Breast epithelium (tissue), 4 donors: ENCODE measurements at regions not wholly inside any gene's neighbourhood (a gene's known extent, or its start where the extent isn't known, plus 50 kb on each side); places are given as distances from the start of the nearest gene placed in this dataset.

ENCODE experiments used
- DNase-seq, 2 donors: peaks; one replicate each; pipeline ENCODE4 v3.0.0-alpha.2; 2019; ENCODE audit warnings: low spot score in 2 of 2
- H3K27ac ChIP-seq, 2 donors: fragments of 200-600 bp; sonication (generic) in 1 of 2; one replicate each; pipeline ENCODE4 v1.5.1; 2016 to 2019; ENCODE audit warnings: mild to moderate bottlenecking in 1 of 2
- H3K27me3 ChIP-seq, 2 donors: fragments of 200-600 bp; sonication (generic) in 1 of 2; one replicate each; pipeline versions ENCODE4 v1.5.1 to v1.6.0; 2017 to 2019; ENCODE audit warnings: control low read depth in 1 of 2, mild to moderate bottlenecking in 1 of 2
- H3K36me3 ChIP-seq: fragments of 200-600 bp; one replicate; pipeline ENCODE4 v1.5.1; 2019
- H3K4me1 ChIP-seq, 2 donors: fragments of 200-600 bp; sonication (generic); one replicate each; pipeline ENCODE4 v1.5.1; 2016 to 2019; ENCODE audit warnings: control low read depth in 1 of 2
- H3K4me3 ChIP-seq, 3 donors: fragments of 200-600 bp; sonication (generic); 1 replicate in 2 of 3; 2 replicates in 1 of 3; pipeline ENCODE4 v1.5.1; 2016 to 2019; ENCODE audit warnings: mild to moderate bottlenecking in 3 of 3, moderate library complexity in 2 of 3
- H3K9me3 ChIP-seq, 2 donors: fragments of 200-600 bp; sonication (generic) in 1 of 2; one replicate each; pipeline ENCODE4 v1.5.1; 2016 to 2019; ENCODE audit warnings: control low read depth in 1 of 2
- POLR2A ChIP-seq: fragments of 450-650 bp; IDR thresholded peaks from one replicate; pipeline ENCODE4 v1.6.1; 2016; ENCODE audit warnings: antibody characterized with exemption, mild to moderate bottlenecking, moderate library complexity
- POLR2AphosphoS5 ChIP-seq, 3 donors: sonication (generic); formaldehyde crosslinking; IDR thresholded peaks; one replicate each; pipeline ENCODE4 v1.6.1; 2017; ENCODE audit warnings: antibody characterized with exemption in 3 of 3
- intact Hi-C: fragments of 100-400 bp; cut with DNase I; formaldehyde crosslinking; loops from one replicate; pipeline ENCODE4 v1.15.1; 2023; ENCODE audit warnings: low total_unique reads
- TF ChIP-seq, protein P1 (sequence below), 3 donors: fragments of 450-650 bp; IDR thresholded peaks; one replicate each; pipeline ENCODE4 v1.5.1; 2016 to 2017; ENCODE audit warnings: antibody characterized with exemption in 3 of 3, mild to moderate bottlenecking in 3 of 3, moderate library complexity in 3 of 3

- Histone ChIP-seq H3K36me3 (no peaks in the 10 kb centered on the region), H3K4me3 (no peak overlapping the region), H3K9me3 (no peaks in the 10 kb centered on the region), H3K4me1 (no peaks in the 10 kb centered on the region), H3K27ac (no peak overlapping the region), H3K27me3 (peaks cover 0 to 7% of the 10 kb centered on the region in 2 donors)
- no peak for TF ChIP-seq POLR2AphosphoS5 (IDR thresholded peaks at IDR 0.05)
- TF ChIP-seq POLR2A = no peak
- TF ChIP-seq, protein P1, sequence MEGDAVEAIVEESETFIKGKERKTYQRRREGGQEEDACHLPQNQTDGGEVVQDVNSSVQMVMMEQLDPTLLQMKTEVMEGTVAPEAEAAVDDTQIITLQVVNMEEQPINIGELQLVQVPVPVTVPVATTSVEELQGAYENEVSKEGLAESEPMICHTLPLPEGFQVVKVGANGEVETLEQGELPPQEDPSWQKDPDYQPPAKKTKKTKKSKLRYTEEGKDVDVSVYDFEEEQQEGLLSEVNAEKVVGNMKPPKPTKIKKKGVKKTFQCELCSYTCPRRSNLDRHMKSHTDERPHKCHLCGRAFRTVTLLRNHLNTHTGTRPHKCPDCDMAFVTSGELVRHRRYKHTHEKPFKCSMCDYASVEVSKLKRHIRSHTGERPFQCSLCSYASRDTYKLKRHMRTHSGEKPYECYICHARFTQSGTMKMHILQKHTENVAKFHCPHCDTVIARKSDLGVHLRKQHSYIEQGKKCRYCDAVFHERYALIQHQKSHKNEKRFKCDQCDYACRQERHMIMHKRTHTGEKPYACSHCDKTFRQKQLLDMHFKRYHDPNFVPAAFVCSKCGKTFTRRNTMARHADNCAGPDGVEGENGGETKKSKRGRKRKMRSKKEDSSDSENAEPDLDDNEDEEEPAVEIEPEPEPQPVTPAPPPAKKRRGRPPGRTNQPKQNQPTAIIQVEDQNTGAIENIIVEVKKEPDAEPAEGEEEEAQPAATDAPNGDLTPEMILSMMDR (IDR thresholded peaks at IDR 0.05) = no peak
- DNase-seq = no peak
- intact Hi-C loops = no loop called here
Measured at GRCh38 chr16:73365016-73365551, 317.2 kb upstream of the ZFHX3 start.

GRCh38 chr16:73364413-73364812, 316.5 kb upstream of the ZFHX3 start:
- no peak overlapping the region for H3K27ac ChIP-seq
- DNase-seq = no peak
- H3K4me1 ChIP-seq = no peaks in the 10 kb centered on the region
- H3K36me3 ChIP-seq = no peaks in the 10 kb centered on the region
- intact Hi-C loops = no loop called here
- no peak overlapping the region for H3K4me3 ChIP-seq
- no peak for TF ChIP-seq POLR2AphosphoS5 (IDR thresholded peaks at IDR 0.05)
- TF ChIP-seq POLR2A = no peak
- TF ChIP-seq, protein P1 (IDR thresholded peaks at IDR 0.05) = no peak
- peaks cover 0 to 7% of the 10 kb centered on the region in 2 donors for H3K27me3 ChIP-seq
- no peaks in the 10 kb centered on the region for H3K9me3 ChIP-seq

DNA sequence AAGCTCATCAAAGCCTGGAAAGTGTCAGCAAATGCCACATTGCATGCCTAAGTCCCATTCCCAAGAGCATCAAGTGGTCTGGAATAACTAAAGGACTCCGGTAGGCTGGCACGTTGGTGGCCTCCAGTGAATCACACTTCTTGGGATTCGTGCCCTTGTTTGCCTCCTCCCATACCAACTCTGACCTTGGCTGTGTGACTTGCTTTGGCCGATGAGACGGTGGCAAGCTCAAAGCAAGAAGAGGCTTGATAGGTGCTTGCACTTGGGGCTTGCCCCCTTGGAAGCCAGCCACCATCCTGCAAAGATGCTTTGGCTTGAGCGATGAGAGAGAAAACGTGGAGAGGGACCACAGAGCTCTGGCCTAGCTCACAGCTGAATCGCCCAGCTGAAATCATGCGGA, 313.1 kb upstream of the ZFHX3 start:
- H3K36me3 ChIP-seq = no peaks in the 10 kb centered on the region
- H3K4me3 ChIP-seq = no peak overlapping the region
- no peak overlapping the region for H3K27ac ChIP-seq
- H3K27me3 ChIP-seq = peaks cover 0 to 7% of the 10 kb centered on the region in 2 donors
- H3K4me1 ChIP-seq = no peaks in the 10 kb centered on the region
- H3K9me3 ChIP-seq = no peaks in the 10 kb centered on the region
- no peak for DNase-seq
- TF ChIP-seq, protein P1 (IDR thresholded peaks at IDR 0.05) = no peak
- TF ChIP-seq POLR2A (no peak), POLR2AphosphoS5 (IDR thresholded peaks at IDR 0.05) (no peak)
- intact Hi-C loops = no loop called here

- Histone ChIP-seq H3K36me3 (no peaks in the 10 kb centered on the region), H3K4me3 (no peak overlapping the region), H3K4me1 (no peaks in the 10 kb centered on the region)
Measured at GRCh38 chr16:73356401-73357079, 308.6 kb upstream of the ZFHX3 start.

DNA sequence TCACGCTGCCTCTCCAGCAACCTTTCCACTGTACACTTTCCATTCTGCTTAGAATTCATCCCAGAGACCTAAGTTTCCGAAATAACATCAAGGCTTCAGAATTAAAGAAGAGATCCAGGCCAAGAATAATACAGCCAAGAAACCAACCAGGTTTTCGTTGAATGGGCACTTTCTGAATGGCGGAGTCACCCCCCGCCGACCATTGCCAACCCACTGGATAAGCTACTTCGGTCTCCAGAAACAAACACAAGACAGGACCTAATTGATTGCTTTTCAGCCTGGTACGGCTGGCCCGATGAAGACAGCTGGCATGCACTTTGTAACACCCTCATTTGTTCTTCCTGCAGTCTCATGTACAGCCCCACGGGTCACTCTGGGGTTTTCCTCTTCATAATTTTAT, 308.1 kb upstream of the ZFHX3 start:
- Histone ChIP-seq H3K4me1 (no peaks in the 10 kb centered on the region), H3K27ac (no peak overlapping the region), H3K36me3 (no peaks in the 10 kb centered on the region), H3K27me3 (peaks cover 0 to 3% of the 10 kb centered on the region in 2 donors), H3K9me3 (no peaks in the 10 kb centered on the region), H3K4me3 (no peak overlapping the region)
- TF ChIP-seq, protein P1 (IDR thresholded peaks at IDR 0.05) = no peak
- TF ChIP-seq POLR2A = no peak
- no peak for TF ChIP-seq POLR2AphosphoS5 (IDR thresholded peaks at IDR 0.05)
- no peak for DNase-seq
- intact Hi-C loops = no loop called here

More at GRCh38 chr16:73356401-73357079, 308.6 kb upstream of the ZFHX3 start:
- no peak overlapping the region for H3K27ac ChIP-seq
- intact Hi-C loops = no loop called here
- no peak for DNase-seq
- H3K27me3 ChIP-seq = peaks cover 0 to 3% of the 10 kb centered on the region in 2 donors
- TF ChIP-seq, protein P1 (IDR thresholded peaks at IDR 0.05) = no peak
- no peak for TF ChIP-seq POLR2AphosphoS5 (IDR thresholded peaks at IDR 0.05)
- TF ChIP-seq POLR2A = no peak
- no peaks in the 10 kb centered on the region for H3K9me3 ChIP-seq
